GM21526 (cell line): ENCODE measurements at regions not wholly inside any gene's neighbourhood (a gene's known extent, or its start where the extent isn't known, plus 50 kb on each side); places are given as distances from the start of the nearest gene placed in this dataset.
"Not testable (repeated sequence)": the region's sequence is repeated elsewhere in the genome, so short reads cannot be mapped to it uniquely, and the experiment has no call there.

Experiments used
- ATAC-seq: cut with Tn5 transposase; IDR thresholded peaks from one replicate; pipeline ENCODE4 v1.9.1; 2021; ENCODE audit warnings: moderate library complexity; ENCODE audit not compliant: unreplicated experiment, low FRiP score

- no peak for ATAC-seq
Measured at GRCh38 chr14:84237881-84238280, 1292.1 kb upstream of the FLRT2 start.

DNA sequence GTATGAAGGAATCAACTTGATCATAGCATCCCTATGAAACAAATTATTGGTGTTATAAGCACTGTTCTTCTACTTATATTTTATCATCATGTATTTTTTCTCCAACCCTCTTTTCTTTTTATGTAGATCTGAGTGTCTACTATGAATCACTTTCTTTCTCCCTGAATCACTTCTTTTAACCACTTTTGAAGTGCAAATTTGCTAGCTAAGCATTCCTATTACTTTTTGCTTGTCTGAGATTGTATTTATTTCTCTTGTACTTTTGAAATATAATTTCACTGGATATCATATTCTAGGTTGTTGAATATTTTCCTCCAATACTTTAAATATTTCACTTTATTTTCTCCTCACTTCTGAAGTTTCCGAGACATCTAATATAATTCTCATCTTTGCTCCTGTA is 1282.3 kb upstream of the FLRT2 start:
- ATAC-seq: no peak

DNA sequence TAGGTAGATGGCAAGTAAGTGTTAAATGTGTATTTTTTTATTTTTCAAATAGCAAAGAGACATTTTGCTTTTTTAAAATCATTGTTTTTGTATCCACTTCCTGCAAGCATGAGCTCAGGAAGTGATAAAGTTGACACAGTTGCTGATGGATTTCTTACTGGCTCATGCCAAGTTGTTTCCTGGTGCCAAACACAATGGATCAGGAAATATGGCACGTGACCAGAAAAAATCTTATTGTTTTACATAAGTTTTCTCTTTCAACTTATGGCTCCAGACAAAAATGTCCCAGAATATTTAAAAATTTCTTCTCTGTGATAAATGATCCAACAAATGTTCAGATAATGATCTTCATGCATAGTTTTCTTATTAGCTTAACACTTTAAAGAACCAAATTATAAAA is 1279.1 kb upstream of the FLRT2 start:
- no peak for ATAC-seq

GRCh38 chr14:84251411-84252115 is 1278.4 kb upstream of the FLRT2 start:
- ATAC-seq: no peak

DNA sequence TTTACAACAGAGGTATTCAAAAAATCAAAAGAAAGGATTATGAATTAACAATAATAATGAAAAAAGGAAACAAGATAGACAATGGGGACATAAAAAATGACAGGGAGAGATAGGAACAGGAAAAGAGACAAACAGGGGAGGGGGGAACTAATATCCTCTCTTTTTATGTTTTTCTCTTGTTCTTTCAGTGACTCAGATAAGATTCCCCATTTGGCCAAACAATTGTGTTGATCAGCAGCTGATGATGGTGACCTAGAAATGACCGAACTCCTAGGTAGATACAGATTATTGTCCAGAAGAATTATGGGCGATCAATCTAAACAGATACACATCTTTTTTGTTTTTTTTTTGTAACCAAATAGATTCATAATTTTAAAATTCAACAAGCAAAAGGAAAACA is 1277.2 kb upstream of the FLRT2 start:
- ATAC-seq: no peak

DNA sequence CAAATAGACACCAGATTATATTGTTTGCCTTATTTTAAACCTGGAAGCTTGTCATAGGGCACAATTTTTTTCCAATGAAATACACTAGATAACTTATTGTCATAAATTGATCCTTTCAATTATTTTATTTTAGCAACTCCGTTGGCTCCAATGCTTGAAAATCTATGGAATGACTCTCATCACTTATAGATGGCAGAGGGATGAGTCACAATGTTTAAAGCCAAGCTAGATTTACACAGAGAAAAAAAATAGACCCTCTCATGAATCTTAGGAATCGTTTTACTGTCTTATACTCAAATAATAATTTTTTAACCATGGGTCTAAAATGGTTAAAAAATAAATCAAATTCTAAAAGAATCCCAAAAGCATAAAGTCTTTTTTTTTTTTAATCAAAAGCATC is 1276.6 kb upstream of the FLRT2 start:
- no peak for ATAC-seq

DNA sequence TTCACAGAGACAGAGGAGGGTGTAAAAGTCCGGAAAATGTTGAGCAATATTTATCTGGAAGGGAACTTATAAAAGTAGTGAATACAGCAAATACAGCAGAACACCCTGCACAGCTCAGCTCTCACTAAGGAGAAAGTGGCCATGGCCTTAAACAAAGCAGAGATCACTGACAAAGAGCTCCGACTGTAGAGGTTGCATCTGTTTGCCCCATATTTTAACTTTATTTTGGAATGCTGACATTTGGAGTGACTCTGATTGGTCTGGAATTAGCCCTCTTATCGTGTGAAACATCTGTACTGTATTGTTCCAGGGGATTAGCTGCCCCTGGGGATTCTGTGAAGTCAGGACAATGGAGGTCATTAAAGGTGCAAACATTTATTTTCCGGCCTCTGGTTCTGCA is 1275.7 kb upstream of the FLRT2 start:
- no peak for ATAC-seq

- ATAC-seq: no peak
Measured at GRCh38 chr14:84262932-84263331, 1267.0 kb upstream of the FLRT2 start.

GRCh38 chr14:84272290-84272721 is 1257.6 kb upstream of the FLRT2 start:
- no peak for ATAC-seq

- no peak for ATAC-seq
Measured at GRCh38 chr14:84273181-84273580, 1256.8 kb upstream of the FLRT2 start.

- no peak for ATAC-seq
Measured at GRCh38 chr14:84282618-84283017, 1247.3 kb upstream of the FLRT2 start.

DNA sequence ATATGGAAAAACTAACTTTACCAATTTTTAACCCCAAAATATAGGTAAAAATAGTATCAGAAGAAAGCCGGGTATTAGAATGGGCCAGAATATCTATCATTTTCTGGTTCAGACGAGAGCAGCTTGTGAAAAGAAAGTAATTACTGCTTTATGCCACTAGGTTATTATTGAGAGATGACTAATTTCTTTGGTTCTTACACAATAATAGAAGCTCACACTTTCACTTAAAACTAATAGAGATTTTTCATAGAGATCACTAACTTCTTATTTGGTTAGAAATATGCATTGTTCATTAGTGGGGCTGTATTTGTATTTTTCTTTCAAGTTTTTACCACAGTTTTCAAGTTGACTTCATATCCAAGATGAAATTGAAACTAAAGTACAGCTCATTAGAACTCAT is 1241.2 kb upstream of the FLRT2 start:
- no peak for ATAC-seq

DNA sequence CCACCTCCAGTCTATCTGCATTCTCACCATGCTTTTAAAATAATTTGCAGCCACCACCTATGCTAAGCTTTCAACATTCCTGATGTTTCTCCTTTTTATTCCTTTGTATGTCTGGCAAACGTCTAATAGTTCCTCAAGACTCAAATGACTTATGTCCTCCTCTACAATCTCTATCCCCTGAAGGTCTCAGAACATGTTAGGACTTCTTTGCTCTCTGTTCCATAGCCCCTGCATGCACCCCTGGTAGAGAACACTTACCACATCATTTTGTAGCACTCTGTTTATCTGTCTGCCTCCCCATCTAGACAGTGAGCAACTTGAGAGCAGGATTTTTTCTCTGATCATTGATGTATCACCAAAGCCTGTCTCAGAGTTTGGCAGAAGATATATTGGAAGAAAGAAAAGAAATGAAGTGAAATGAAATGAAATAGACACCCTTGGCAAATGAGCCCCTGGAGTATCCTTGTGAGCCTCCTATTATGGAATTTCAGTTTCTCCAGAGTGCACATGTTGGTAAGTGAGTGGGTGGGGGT is 1231.2 kb upstream of the FLRT2 start:
- no peak for ATAC-seq

DNA sequence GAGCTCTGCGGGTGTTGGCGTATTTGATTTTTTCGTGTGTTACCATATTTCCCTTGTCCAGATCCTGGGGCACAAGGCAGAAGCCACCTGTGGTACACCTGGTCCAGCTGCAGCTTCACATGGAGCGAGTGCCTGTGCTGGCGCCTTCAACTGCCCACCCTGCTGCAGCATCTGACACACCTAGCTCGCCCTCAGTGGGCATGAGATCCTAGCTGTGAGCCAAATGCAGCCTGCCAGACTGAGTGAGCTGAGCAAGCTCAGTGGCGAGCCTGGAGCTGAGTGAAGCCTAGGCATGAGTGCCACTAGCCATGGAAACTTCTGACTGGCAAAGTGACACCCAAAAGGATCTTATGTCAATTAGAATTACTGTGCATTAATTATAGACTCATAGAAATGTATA is 1226.8 kb upstream of the FLRT2 start:
- ATAC-seq: no peak

DNA sequence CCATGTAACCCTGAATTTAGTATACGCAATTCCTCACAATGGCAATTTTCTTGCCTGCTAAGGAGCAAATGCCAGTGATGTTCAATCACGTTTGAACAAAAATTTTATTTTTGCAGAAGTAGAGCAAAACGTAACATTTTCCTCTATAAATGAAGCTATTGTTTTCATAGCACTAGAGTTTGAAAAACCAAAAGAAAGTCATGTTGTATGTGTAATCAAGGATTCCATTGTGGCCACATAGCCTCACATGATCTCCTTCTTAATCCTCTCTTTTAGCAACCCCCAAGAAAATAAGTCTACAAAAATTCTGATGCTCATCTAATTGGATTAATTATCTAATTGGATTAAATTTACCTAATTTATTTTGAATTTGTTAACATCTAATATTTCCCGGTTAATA is 1217.4 kb upstream of the FLRT2 start:
- ATAC-seq: no peak

GRCh38 chr14:84323450-84323849 is 1206.5 kb upstream of the FLRT2 start:
- no peak for ATAC-seq

DNA sequence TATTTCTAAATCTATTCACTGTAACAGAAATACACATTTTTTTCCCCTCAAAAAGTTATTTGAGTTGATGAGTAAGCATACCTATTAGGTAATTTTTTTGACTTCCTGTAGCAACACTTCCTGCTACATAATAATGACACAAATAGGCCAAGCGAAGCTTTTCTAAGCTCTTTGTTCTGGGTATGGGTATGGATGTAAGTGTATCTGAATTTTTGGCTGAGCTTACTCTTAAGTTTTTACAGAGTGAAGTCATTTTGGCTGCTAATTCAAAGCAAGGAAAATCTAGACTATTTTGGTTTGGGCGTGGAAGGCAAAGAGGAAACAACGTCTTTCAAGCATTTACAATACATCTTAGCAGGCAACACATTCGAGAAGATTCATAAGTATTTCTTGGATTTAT is 1206.0 kb upstream of the FLRT2 start:
- ATAC-seq: no peak

DNA sequence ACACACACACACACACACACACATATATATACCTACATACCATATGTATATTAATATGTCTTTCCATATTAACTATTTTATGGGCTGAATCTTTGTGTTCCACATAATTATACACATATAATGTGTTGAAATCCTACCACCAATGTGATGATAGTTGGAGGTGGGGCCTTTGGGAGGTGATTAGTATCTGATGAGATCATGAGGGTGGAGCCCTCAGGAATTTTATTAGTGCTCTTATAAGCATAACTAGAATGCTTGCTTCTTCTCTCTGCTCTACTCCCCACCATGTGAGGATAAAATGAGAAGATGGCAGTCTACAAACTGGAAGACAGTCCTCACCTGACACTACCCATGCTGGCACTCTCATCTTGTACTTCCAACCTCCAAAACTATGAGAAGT is 1193.5 kb upstream of the FLRT2 start:
- ATAC-seq: no peak

DNA sequence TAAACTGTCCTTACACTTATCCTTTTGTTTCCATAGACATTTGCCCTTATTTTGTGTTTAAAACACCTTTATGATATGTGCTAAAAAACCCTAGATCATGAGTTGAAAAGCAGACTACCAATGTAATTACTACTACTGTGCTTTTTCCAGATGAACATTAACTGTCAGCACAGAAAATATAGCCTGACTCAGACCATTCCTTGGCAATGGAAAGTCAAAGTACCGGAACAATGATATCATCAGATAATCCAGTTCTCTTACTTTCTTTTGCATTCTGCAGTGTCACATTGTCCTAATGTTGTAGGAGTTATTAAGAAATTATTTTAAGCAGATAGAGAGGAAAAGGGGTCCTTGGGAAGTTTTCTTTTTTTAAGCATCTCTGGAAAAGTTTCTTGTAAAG is 1189.0 kb upstream of the FLRT2 start:
- ATAC-seq: no peak

DNA sequence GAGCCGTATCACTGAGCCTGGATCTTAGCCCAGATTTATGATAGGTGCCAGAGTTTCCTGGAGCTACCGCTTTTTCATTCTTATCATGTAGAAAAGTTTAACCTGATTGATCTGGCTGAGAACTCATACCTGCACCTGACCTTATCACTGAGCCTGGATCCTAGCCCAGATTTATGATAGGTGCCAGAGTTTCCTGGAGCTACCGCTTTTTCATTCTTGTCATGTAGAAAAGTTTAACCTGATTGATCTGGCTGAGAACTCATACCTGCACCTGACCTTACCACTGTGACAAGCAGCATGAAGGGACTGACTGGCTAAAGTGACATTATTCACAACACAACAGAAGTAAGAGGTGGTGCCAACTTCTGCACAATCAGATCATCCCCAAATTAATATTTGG is 1188.1 kb upstream of the FLRT2 start:
- not testable (repeated sequence) for ATAC-seq

DNA sequence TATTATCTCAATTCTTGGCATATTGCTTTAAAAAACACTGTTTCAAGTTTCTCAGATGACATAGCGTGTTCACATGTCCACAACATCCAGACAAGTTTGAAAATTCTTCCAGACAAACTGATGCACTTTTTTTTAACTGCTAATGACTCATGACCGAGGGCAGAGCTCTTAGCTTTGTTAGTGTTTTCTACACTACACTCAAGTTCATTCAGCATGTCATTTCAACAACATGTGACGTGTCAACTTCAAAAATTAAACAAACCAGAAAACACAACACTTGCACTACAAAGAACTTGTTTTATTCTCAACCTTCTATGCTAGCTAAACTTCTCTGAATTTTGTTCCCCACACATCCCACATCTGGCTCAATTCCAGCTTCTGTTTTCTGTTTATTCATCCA is 1186.3 kb upstream of the FLRT2 start:
- no peak for ATAC-seq

GRCh38 chr14:84351646-84352045 is 1178.3 kb upstream of the FLRT2 start:
- ATAC-seq: no peak

DNA sequence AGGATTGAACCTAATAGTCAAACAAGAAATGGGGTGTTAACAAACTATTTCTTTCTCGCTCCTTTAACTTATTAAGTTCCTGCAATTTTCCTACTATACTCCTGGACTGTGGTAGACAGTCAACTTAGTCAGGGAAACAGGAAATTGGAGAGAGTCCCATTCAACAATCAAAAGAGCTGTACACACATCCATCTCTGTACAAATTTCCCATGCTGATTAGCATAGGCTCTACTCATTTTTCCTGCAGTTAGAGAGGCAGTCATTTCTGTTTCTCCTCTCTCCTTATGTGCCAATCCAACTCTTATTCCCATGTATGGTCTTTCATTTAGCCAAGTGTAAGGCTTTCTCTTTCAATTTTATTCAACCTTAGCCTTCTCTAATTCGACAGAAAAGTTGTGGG is 1168.5 kb upstream of the FLRT2 start:
- ATAC-seq: no peak
